CD14-positive monocyte (primary cell): ENCODE measurements at regions not wholly inside any gene's neighbourhood (a gene's known extent, or its start where the extent isn't known, plus 50 kb on each side); places are given as distances from the start of the nearest gene placed in this dataset.

ENCODE experiments used
- DNase-seq, 3 donors: peaks; one replicate each; pipeline ENCODE4 v3.0.0-alpha.2; 2011 to 2022
- H2AFZ ChIP-seq: 2 replicates; pipeline ENCODE4 v1.6.0; 2012; ENCODE audit warnings: mild to moderate bottlenecking, low read depth, low read length, inconsistent platforms; ENCODE audit not compliant: insufficient read depth, poor library complexity, severe bottlenecking
- H3K27ac ChIP-seq, 2 donors: 1 replicate in 1 of 2; 2 replicates in 1 of 2; pipeline ENCODE4 v1.5.1; 2012 to 2013; ENCODE audit warnings: low read length in 2 of 2, control low read depth in 1 of 2, inconsistent platforms in 1 of 2, low read depth in 1 of 2, mild to moderate bottlenecking in 1 of 2
- H3K27me3 ChIP-seq, 2 donors: one replicate each; pipeline versions ENCODE4 v1.6.0 to v1.6.1; 2011 to 2013; ENCODE audit warnings: low read length in 2 of 2; ENCODE audit not compliant: control insufficient read depth in 2 of 2, insufficient read depth in 2 of 2
- H3K36me3 ChIP-seq, 2 donors: replicated peaks in 1 of 2; 1 replicate in 1 of 2; 2 replicates in 1 of 2; pipeline versions ENCODE4 v1.5.1 to v1.6.1; 2012 to 2013; ENCODE audit warnings: low read length in 2 of 2, control low read depth in 1 of 2, inconsistent platforms in 1 of 2, mild to moderate bottlenecking in 1 of 2; ENCODE audit not compliant: insufficient read depth in 2 of 2, control insufficient read depth in 1 of 2
- H3K4me1 ChIP-seq, 2 donors: 1 replicate in 1 of 2; 2 replicates in 1 of 2; pipeline versions ENCODE4 v1.5.1 to v1.6.1; 2012 to 2013; ENCODE audit warnings: low read length in 2 of 2, control low read depth in 1 of 2, inconsistent platforms in 1 of 2, mild to moderate bottlenecking in 1 of 2, moderate library complexity in 1 of 2; ENCODE audit not compliant: insufficient read depth in 2 of 2, control insufficient read depth in 1 of 2
- H3K4me2 ChIP-seq: replicated peaks from 2 replicates; pipeline ENCODE3; 2012; ENCODE audit warnings: low read length, moderate library complexity, mild to moderate bottlenecking; ENCODE audit not compliant: poor library complexity, severe bottlenecking; ENCODE audit errors: extremely low read depth
- H3K4me3 ChIP-seq, 3 experiments: fragments of 200-600 bp in 1 of 3; sonication (generic) in 1 of 3; replicated peaks in 1 of 3; 1 replicate in 2 of 3; 2 replicates in 1 of 3; pipeline ENCODE4 v1.5.1; 2011 to 2013; ENCODE audit warnings: low read length in 3 of 3, mild to moderate bottlenecking in 3 of 3, control low read depth in 2 of 3, low read depth in 2 of 3, inconsistent platforms in 1 of 3, moderate library complexity in 1 of 3
- H3K79me2 ChIP-seq: 2 replicates; pipeline ENCODE4 v1.6.0; 2012; ENCODE audit warnings: mild to moderate bottlenecking, control low read depth, inconsistent platforms, low read length, moderate library complexity; ENCODE audit not compliant: insufficient read depth
- H3K9ac ChIP-seq: 2 replicates; pipeline ENCODE4 v1.6.0; 2017; ENCODE audit warnings: low read length, mild to moderate bottlenecking; ENCODE audit not compliant: insufficient read depth, poor library complexity, severe bottlenecking
- H3K9me3 ChIP-seq, 2 donors: replicated peaks in 1 of 2; 1 replicate in 1 of 2; 2 replicates in 1 of 2; pipeline versions ENCODE4 v1.5.1 to v1.6.1; 2012 to 2013; ENCODE audit warnings: low read length in 2 of 2, control low read depth in 1 of 2; ENCODE audit not compliant: control insufficient read depth in 1 of 2, insufficient read depth in 1 of 2
- H4K20me1 ChIP-seq: 2 replicates; pipeline ENCODE4 v1.6.0; 2012; ENCODE audit warnings: mild to moderate bottlenecking, low read length, control low read depth, moderate library complexity; ENCODE audit not compliant: insufficient read depth
- H3K27ac Mint-ChIP-seq, 7 donors: one replicate each; pipeline ENCODE4 v1.8.0; 2020; ENCODE audit warnings: mild to moderate bottlenecking in 7 of 7, mixed read lengths in 7 of 7, moderate library complexity in 6 of 7, inconsistent platforms in 2 of 7
- H3K27me3 Mint-ChIP-seq, 3 donors: one replicate each; pipeline ENCODE4 v1.8.0; 2021 to 2022; ENCODE audit warnings: low read depth in 3 of 3, mild to moderate bottlenecking in 3 of 3, mixed read lengths in 3 of 3, moderate library complexity in 3 of 3, inconsistent platforms in 1 of 3
- H3K36me3 Mint-ChIP-seq, 2 donors: one replicate each; pipeline ENCODE4 v1.8.0; 2020; ENCODE audit warnings: mixed read lengths in 2 of 2, inconsistent platforms in 1 of 2, mild to moderate bottlenecking in 1 of 2
- H3K4me1 Mint-ChIP-seq: one replicate; pipeline ENCODE4 v1.8.0; 2020; ENCODE audit warnings: mild to moderate bottlenecking, mixed read lengths
- H3K4me3 Mint-ChIP-seq, 2 donors: one replicate each; pipeline ENCODE4 v1.8.0; 2020; ENCODE audit warnings: mild to moderate bottlenecking in 2 of 2, mixed read lengths in 2 of 2, moderate library complexity in 1 of 2
- H3K9me3 Mint-ChIP-seq, 7 donors: one replicate each; pipeline ENCODE4 v1.8.0; 2020 to 2022; ENCODE audit warnings: mixed read lengths in 7 of 7, mild to moderate bottlenecking in 6 of 7, moderate library complexity in 6 of 7, inconsistent platforms in 2 of 7
- CTCF ChIP-seq: fragments of 200-600 bp; IDR thresholded peaks from one replicate; pipeline ENCODE4 v1.8.0; 2022; ENCODE audit warnings: antibody characterized with exemption, mild to moderate bottlenecking
- WGBS: methylation state at CpG from one replicate; pipeline ENCODE4 v1.1.5; 2013; ENCODE audit warnings: missing lambda C conversion rate; ENCODE audit not compliant: insufficient coverage; 5-methylcytosine and 5-hydroxymethylcytosine counted together
- intact Hi-C, 2 donors: fragments of 100-400 bp; cut with micrococcal nuclease; formaldehyde crosslinking; loops; one replicate each; pipeline versions ENCODE4 v1.15.0 to v1.15.1; 2023

- Histone ChIP-seq H2AFZ (no peak overlapping the region), H3K4me2 (no peak overlapping the region), H3K36me3 (no peaks in the 10 kb centered on the region), H3K9ac (no peak overlapping the region), H3K4me3 (no peak overlapping the region), H3K27ac (no peak overlapping the region), H3K9me3 (peaks cover 6 to 29% of the 10 kb centered on the region in 2 donors), H3K79me2 (no peaks in the 10 kb centered on the region), H3K4me1 (no peaks in the 10 kb centered on the region), H4K20me1 (no peaks in the 10 kb centered on the region), H3K27me3 (no peaks in the 10 kb centered on the region)
- DNase-seq: no peak
- Mint-ChIP-seq H3K36me3 (no peaks in the 10 kb centered on the region), H3K4me1 (no peaks in the 10 kb centered on the region), H3K27me3 (no peaks in the 10 kb centered on the region), H3K27ac (no peak overlapping the region), H3K4me3 (no peak overlapping the region), H3K9me3 (peaks cover 0 to 17% (median 7%) of the 10 kb centered on the region in 7 donors)
- no CpG with 5 or more reads among the region's 1 CpG for WGBS
- TF ChIP-seq CTCF: no peak
- intact Hi-C loops: no loop called here
Measured at GRCh38 chr7:68718097-68718551, 880.2 kb upstream of the AUTS2 start.

- H3K27me3 ChIP-seq: no peaks in the 10 kb centered on the region
- H3K27me3 Mint-ChIP-seq: no peaks in the 10 kb centered on the region
- no peaks in the 10 kb centered on the region for H3K36me3 ChIP-seq
- no peak for DNase-seq
- TF ChIP-seq CTCF: no peak
- H2AFZ ChIP-seq: no peak overlapping the region
- no peak overlapping the region for H3K4me2 ChIP-seq
- H3K27ac ChIP-seq: no peak overlapping the region
- H3K4me3 Mint-ChIP-seq: no peak overlapping the region
- H3K9me3 ChIP-seq: peaks cover 15 to 39% of the 10 kb centered on the region in 2 donors
- H3K9me3 Mint-ChIP-seq: peaks cover 0 to 22% (median 6%) of the 10 kb centered on the region in 7 donors
- 70% methylated on average over 3 of the region's 5 CpGs for WGBS
- H3K4me3 ChIP-seq: no peak overlapping the region
- no peak overlapping the region for H3K9ac ChIP-seq
- intact Hi-C loops: no loop called here
- no peaks in the 10 kb centered on the region for H3K4me1 Mint-ChIP-seq
- H3K36me3 Mint-ChIP-seq: no peaks in the 10 kb centered on the region
- H4K20me1 ChIP-seq: no peaks in the 10 kb centered on the region
- no peaks in the 10 kb centered on the region for H3K4me1 ChIP-seq
- no peak overlapping the region for H3K27ac Mint-ChIP-seq
- H3K79me2 ChIP-seq: no peaks in the 10 kb centered on the region
Measured at GRCh38 chr7:68720697-68721096, 877.6 kb upstream of the AUTS2 start.
